NOMO-1 treated with DMSO at 0.1 percent for 48 hours (cell line): ENCODE measurements at regions not wholly inside any gene's neighbourhood (a gene's known extent, or its start where the extent isn't known, plus 50 kb on each side); places are given as distances from the start of the nearest gene placed in this dataset.
"Not testable (repeated sequence)": the region's sequence is repeated elsewhere in the genome, so short reads cannot be mapped to it uniquely, and the experiment has no call there.

Source experiments
- DNase-seq: peaks from one replicate; lab custom pipeline; 2025; ENCODE audit not compliant: unreplicated experiment; lab: John Stamatoyannopoulos, UW

DNA sequence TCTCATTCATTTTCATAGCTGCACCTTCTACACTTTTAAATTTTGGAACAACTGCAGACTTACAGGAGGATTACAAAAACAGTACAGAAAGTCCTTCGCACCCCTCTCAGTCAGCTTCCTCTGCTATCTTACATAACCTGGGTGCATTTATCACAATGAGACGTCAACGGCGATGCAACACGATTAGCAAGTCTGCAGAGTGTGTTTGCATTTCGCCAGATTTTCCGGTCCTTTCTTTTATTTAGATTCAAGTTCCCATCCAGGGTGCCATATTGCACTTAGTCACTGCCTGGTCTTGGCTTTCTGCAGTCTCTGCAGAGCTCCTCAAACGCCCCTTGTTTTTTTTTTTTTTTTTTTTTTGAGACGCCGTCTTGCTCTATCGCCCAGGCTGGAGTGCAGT is 85.9 kb downstream of the ASMT start:
- DNase-seq = peak; percentile 22

DNA sequence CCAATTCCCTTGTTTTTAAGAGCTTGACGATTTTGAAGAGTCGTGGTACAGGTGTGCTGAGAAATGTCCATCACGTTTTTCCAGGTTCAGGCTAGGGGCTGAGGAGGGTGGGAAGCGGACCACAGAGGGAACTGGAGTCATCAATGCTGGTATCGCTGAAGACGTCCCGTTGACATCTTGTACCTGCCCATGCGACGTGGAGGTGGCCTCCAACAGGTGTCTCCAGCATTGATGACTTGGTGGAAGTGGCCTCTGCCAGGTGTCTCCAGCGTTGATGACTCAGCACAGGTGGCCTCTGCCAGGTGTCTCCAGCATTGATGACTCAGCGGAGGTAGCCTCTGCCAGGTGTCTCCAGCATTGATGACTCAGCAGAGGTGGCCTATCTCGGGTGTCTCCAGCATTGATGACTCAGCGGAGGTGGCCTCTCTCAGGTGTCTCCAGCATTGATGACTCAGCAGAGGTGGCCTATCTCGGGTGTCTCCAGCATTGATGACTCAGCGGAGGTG is 86.6 kb downstream of the ASMT start:
- DNase-seq = not testable (repeated sequence)

DNA sequence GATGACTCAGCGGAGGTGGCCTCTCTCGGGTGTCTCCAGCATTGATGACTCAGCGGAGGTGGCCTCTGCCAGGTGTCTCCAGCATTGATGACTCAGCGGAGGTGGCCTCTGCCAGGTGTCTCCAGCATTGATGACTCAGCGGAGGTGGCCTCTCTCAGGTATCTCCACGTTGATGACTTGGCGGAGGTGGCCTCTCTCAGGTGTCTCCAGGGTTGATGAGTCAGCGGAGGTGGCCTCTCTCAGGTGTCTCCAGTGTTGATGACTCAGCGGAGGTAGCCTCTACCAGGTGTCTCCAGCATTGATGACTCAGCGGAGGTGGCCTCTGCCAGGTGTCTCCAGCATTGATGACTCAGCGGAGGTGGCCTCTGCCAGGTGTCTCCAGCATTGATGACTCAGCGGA is 87.3 kb downstream of the ASMT start:
- not testable (repeated sequence) for DNase-seq

DNA sequence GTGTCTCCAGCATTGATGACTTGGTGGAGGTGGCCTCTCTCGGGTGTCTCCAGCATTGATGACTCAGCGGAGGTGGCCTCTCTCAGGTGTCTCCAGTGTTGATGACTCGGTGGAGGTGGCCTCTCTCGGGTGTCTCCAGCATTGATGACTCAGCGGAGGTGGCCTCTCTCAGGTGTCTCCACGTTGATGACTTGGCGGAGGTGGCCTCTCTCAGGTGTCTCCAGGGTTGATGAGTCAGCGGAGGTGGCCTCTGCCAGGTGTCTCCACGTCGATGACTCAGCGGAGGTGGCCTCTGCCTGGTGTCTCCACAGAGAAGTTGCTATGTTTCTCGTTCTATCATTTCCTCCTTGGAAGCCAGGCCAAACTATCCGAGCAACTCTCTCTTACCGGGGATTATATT is 87.7 kb downstream of the ASMT start:
- DNase-seq = not testable (repeated sequence)

DNA sequence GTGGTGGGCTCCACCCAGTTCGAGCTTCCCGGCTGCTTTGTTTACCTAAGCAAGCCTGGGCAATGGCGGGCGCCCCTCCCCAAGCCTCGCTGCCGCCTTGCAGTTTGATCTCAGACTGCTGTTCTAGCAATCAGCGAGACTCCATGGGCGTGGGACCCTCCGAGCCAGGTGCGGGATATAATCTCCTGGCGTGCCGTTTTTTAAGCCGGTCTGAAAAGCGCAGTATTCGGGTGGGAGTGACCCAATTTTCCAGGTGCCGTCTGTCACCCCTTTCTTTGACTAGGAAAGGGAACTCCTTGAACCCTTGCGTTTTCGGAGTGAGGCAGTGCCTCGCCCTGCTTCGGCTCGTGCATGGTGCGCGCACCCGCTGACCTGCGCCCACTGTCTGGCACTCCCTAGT is 94.4 kb downstream of the ASMT start:
- DNase-seq = not testable (repeated sequence)

DNA sequence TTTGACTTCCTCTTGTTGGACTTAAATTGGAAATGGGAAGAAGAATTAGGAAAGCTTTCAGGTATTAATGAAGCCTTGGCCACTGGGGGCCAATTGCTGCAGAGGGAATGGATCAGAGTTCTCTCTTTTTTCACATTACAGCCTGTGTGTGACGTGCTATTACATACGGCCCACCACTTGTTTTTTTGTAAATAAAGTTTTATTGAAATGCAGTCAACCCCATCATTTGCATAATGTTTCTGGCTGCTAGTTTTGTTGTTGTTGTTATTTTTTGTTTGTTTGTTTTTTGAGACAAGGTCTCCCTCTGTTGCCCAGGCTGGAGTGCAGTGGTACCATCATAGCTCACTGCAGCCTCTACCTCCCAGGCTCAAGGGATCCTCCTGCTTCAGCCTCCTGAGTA is 98.4 kb downstream of the ASMT start:
- DNase-seq = no peak

DNA sequence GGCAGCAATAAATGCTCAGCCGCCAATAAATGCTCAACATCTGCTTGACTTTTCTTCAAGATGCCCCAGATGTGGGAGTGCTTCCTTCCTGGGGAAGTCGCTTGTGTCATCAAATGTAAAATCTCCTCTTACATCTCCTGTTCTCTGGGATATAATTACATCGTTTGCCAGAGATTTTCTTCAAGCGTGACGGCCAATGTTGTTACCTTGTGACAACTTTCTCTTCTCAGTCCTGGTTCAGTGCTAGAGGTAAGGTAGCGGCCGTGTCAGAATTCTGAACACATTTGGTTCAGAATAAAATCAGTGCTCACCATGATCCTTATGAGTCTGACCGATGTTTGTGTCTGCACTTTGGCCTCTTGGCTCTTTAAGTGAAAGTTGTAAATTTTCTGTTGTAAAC is 102.5 kb downstream of the ASMT start:
- DNase-seq = no peak

DNA sequence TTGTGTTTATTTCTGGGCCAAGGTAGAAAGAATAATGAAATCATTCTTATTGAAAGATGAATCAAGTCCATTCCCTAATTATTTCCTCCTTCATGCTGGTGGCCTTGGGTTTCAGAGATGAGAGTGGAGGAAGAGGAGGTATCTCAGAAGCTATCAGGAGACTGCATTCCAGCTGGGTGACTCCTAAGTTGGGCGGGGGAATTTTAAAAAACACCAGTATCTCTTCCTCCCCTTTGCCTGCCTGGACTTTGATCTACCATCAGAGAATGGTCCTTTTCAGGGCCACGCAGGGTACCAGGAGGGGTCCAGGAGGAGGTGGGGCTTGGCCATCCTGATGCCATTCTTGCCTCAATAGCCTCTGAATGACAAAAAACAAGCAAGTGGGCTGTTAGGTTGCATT is 104.4 kb downstream of the ASMT start:
- DNase-seq = no peak

DNA sequence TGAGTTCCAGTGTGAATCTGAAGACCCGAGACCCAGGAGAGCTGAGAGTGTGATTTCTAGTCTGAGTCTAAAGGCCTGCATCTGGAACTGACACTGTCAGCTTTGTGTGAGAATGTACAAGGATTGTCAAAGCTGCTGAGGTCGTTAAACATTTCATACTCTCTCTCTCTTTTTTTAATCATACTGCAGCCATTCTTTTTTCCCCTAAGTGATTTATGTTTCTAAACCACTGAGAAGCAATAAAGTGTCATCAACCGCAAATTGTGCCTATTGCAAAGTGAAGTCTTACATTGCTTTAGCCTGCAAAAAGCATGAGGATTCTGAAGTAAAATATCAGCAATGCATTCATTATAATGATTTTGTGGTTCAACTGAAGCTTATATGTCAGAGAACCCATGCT is 106.0 kb downstream of the ASMT start:
- peak; percentile 79 for DNase-seq

DNA sequence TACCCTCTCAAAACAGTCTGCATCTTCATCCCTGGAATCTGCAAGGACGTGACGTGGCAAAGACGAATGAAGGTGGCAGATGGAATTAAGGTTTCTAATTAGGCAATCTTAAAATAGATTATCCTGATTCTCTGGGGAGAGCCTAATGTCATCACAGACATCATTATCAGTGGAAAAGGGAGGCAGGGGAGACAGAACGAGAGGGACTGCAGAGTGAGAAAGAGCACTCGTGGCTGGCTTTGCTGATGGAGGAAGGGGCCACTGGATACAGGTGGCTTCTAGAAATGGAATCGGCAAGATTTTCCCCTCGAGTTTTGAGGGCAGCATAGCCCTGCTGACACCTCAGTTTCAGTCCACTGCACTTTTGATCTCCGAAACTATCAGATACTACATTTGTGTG is 110.6 kb downstream of the ASMT start:
- DNase-seq = no peak

DNA sequence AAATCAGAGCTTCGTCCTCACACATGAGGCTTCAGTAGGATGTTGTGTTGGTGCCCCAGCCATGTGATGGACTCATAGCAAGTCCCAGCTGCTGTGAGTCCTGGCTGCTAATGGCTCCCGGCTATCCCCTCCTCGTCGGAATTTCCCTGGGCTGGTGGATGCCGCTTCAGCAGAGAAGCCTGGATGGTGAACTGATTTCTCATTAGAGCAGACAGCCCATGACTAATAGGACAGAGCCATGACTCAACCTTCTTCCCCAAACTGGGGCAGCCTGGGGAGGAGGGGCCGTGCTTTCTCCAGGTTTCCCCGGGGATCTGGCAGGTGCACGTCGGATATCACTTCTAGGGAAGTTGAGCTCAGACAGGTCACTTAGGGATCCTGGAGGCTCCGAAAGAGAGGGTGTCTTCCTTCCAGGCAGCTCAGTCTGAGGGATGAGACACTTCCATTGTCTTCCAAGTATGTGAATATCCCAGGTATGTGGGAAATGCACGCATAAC is 112.7 kb downstream of the ASMT start:
- DNase-seq = no peak

DNA sequence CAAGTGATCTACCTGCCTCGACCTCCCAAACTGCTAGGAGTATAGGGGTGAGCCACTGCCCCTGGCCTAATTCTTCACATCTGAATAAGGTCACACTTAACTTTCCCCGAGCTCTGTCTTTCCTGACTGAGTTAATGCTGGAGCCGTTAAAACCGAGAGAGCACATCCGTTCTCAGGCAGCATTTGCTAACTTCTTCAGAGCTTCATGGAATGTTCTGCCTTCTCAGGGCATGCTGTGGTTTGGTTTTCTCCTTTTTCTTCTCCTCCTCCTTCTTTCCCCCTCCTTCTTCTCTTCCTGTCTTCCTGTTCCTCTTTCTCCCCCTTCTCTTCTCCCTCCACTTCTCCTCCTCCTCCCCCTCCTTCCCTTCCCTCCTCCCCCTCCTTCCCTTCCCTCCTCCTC is 119.9 kb downstream of the ASMT start:
- no peak for DNase-seq

DNA sequence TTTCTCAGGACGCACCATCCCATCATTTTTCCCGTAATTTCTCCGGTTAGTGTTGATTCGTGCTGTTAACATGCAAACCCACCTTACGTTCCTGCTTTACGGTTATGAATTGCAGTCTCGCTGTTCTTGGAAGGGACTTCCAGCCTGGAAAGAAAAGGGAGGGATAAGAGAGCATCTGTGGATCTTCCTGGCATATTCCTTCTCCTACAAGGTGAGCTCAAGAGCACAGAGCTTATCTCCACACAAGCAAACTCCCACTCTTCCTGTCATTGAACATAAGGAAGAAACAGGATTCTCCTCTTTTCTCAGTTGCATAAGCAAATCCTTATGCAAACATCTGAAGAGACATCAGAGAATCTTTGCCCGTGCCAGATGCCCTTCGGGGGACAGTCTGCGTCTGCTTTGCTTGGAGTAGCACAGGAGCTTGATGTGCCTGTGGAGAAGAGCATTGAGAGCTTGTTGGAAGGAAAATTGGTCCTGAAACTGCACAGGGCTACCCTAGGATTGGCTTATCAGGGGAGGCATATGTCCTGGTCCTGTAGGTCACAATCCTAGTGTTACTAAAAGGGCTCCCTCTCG is 127.0 kb downstream of the ASMT start:
- no peak for DNase-seq

DNA sequence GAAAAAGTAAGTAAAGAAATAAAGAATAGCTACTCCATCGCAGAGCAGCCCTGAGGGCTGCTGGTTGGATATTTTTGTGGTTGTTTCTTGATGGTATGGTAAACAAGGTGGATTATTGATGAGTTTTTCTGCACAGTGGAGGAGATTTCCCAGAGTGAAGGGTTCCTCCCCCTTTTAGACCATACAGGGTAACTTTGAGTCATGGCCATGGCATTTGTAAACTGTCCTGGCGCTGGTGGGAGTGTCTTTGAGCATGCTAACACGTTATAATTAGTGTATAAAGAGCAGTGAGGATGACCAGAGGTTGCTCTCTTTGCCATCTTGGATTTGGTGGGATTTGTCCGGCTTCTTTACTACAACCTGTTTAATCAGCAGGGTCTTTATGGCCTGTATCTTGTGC is 128.2 kb downstream of the ASMT start:
- DNase-seq = no peak

DNA sequence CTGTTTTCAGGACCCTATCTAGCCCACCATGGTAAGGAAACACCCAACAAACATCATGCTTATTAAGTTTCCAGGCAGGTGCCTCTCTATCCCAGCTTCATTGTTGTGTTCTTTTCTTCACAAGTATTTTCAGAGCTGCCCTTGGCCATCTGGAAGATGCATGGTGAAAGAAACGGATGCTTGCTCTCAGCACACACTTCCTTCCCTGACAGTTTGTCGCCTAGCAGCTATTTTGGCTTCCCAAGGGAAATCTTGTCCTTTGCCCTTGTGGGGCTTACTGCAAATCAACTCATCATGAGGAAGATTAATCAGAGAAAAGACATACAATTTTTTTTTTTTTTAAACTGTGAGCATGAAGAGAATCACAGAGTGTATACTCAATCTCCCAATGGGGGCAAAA is 128.8 kb downstream of the ASMT start:
- DNase-seq = no peak

DNA sequence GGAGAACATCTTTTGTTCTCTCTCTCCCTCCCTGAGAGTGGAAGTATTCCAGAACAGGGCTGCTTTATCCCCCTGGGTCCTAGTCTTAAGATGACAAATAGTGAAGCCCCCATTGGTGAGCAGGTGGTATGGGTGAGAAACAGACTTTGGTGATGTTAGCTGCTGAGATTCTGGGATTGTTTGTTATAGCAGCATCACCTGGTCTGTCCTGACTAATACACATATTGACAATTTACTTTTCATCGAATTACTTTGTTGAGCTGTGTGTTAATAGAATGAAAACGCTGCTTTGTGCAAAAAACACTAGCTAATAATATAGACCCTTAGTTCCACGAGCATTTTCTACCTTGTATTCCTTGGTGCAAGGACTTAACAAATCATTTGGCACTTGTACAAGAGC is 133.5 kb downstream of the ASMT start:
- DNase-seq = no peak

DNA sequence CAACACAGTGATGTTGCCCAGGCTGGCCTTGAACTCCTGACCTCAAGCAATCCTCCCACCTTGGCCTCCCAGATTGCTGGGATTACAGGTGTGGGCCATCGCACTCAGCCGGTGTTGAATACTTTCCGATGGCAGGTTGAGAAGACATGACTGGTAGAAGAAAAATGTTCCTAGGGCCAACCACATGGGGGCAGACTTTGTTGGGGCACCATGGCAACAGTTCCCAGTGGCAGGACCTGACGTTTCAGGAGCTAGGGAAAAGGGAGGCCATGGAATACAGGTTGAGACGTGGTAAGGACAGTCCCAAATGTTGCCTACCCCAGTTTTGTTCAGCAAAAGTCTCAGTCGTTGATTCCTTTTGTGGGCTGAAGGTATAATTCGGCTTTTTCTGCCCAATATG is 134.6 kb downstream of the ASMT start:
- no peak for DNase-seq

DNA sequence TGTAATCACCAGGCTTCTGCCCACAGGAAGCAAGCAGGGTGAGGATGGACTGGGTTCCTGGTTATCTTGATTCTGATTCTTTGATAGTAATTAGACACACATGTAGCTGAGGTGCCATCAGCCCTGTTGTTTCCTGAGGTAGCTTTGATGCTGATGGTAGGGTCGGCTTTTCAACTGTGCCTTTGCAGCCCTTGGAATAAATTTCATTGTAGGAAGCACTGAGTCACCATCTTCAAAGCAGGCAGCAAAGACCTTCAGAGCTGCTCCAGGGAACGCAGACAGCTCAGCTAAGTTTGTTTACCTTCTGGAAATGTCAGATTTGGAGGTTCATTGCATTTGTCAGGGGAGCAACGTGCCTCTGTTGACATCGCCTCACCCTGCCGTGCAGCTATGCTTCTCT is 135.4 kb downstream of the ASMT start:
- no peak for DNase-seq

DNA sequence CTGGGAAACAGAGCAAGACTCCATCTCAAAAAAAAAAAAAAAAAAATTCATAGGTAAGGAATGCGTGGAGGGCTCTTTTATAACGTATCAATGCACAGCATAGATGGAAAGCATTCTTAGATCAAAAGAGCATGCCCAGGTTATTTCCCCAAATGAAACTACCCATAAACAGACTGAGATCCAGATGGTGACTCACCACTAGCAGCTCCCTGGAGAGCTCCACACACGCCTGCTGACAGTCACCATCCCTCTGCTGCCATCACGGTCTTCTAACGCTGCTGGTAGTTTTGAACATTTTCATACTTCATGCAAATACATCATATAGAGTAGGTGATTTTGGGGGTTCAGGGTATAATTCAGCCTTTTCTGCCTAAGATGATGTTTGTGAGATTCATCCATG is 136.9 kb downstream of the ASMT start:
- DNase-seq = no peak

DNA sequence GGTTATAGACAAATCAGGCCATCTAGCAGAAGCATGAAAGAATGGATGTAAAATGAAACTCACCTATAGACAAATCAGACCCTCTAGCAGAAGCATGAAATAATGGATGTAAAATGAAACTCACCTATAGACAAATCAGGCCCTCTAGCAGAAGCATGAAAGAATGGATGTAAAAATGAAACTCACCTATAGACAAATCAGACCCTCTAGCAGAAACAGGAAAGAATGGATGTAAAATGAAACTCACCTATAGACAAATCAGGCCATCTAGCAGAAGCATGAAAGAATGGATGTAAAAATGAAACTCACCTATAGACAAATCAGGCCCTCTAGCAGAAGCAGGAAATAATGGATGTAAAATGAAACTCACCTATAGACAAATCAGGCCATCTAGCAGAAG is 137.9 kb downstream of the ASMT start:
- not testable (repeated sequence) for DNase-seq

DNA sequence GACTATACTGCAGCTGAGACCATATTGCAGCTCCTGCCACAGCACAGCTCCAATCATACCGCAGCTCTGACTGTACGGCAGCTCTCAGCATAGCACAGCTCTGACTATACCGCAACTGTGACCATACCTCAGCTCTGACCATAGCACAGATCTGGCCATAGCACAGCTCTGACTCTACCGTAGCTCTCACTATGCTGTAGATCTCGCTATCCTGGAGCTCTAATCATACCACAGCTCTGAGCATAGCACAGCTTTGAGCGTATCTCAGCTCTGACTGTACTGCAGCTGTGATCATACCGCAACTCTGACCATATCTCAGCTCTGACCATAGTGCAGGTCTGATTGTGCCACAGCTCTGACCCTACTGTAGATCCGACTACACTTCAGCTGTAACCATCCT is 139.2 kb downstream of the ASMT start:
- no peak for DNase-seq

DNA sequence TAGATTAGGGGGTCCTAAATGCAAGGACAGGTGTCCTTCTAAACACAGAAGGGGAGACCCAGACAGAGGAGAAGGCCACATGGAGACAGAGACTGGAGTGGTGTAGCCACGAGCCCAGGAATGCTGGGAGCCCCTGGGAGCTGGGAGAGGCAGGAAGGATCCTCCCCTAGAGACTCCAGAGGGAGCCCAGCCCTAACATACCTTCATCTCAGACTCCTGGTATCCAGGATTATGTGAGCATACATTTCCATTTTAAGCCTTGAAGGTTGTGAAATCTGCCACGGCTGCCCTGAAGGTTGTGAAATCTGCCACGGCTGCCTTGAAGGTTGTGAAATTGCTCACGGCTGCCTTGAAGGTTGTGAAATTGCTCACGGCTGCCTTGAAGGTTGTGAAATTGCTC is 148.4 kb downstream of the ASMT start:
- no peak for DNase-seq

DNA sequence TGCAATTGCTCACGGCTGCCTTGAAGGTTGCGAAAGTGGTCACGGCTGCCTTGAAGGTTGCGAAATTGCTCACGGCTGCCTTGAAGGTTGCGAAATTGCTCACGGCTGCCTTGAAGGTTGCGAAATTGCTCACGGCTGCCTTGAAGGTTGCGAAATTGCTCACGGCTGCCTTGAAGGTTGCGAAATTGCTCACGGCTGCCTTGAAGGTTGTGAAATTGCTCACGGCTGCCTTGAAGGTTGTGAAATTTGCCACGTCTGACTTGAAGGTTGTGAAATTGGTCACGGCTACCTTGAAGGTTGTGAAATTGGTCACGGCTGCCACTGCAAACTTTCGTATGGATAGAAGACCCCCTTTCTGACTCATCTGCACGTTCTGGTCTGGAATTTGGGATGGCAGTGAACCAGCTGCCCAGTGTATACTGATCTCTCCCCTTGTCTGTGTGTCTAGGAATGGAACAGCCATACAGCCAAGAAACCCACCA is 150.1 kb downstream of the ASMT start:
- DNase-seq = not testable (repeated sequence)
